Activated CD4-positive, alpha-beta T cell treated with anti-CD3 and anti-CD28 coated beads, Interleukin-2, amount 50 U/mL, for 16 hours (primary cell): ENCODE measurements at regions not wholly inside any gene's neighbourhood (a gene's known extent, or its start where the extent isn't known, plus 50 kb on each side); places are given as distances from the start of the nearest gene placed in this dataset.
"Not testable (repeated sequence)": the region's sequence is repeated elsewhere in the genome, so short reads cannot be mapped to it uniquely, and the experiment has no call there.

Experiments
- DNase-seq: peaks from one replicate; pipeline ENCODE4 v3.0.0-alpha.2; 2020

- no peak for DNase-seq
These were observed 113.5 kb upstream of the GATB start for GRCh38 chr4:151874328-151874727.

- DNase-seq, result no peak
These were observed 105.7 kb upstream of the GATB start for GRCh38 chr4:151866592-151866918.

- DNase-seq, result no peak
These were observed 105.2 kb upstream of the GATB start for GRCh38 chr4:151865744-151866591.

GRCh38 chr4:151865312-151865711 is 104.5 kb upstream of the GATB start:
- no peak for DNase-seq

GRCh38 chr4:151864068-151864467 is 103.3 kb upstream of the GATB start:
- no peak for DNase-seq

DNA sequence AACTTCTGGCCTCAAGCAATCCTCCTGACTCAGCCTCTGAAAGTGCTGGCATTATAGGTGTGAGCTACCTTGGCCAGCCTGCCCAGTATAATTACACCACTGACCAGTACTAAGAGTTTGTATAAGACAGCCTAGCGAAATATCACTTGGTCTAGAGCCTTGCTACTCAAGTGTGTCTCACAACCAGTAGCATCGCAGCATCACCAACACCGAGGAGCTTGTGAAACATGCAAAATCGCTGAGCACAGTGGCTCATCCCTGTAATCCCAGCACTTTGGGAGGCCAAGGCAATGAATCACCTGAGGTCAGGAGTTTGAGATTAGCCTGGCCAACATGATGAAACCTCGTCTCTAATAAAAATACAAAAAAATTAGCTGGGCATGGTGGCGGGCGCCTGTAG is 102.0 kb upstream of the GATB start:
- no peak for DNase-seq

DNA sequence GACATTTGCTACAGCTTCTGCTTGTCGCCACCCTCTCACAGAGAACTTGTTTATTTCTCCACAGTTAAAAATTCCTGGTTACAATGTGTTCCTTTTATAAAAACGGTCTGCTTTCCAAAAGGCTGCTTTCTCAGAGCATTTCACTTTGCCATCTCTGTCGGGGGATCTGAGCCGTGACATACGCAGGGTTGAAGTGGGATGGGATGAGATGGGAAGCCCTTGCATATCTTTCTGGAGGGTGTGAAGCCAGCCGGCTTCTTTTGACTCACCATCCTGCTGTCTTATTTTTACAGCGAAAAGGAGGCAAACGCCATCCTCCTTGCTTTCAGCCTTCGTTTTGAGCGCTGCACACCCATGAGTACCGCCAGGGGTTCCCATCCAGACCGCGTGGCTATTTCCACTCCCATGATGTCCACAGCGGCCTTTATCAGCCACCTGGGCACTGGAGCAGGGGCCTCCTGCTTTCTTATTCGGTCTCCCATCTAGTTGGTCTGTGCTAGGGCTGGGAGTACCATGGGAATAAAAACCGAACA is 99.8 kb upstream of the GATB start:
- DNase-seq, result no peak

DNA sequence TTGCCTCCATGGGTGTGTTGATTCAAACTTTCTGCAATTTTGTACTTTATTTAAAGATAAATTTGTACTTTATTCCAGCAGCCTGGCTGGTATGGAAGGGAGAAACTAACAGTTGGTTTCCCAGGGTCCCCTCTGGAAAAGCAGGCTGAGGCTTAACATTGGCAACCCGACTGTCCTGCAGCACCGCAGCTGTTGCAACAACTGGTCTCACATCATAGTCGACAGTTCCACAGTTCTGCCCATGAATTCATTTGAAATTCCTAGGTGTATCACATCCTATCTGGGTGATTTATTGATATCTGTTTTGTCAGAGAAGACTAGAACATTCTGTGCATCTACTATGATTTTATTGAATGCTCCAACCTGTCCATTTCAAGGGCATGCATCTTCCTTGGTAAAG is 98.8 kb upstream of the GATB start:
- no peak for DNase-seq

GRCh38 chr4:151858356-151858755 is 97.5 kb upstream of the GATB start:
- no peak for DNase-seq

DNA sequence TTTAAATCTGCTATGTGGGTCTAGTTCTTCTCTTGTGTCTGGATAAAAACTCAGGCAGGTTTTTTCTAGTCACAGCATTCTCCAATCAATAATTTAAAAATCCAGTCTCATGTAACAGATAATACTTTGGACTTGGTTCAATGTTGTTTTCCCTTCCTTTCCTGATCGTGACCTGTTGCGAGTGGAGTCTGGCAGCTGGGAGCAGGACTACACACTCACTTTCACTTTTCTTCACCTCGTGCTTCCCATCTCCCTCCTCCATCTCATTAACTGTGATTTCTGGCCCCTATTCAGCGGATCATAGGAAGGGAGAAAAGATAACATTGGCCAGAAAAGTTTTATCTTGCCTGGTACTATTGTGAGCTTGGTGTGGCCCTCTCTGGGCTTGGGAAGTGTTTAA is 96.6 kb upstream of the GATB start:
- DNase-seq, result no peak

- no peak for DNase-seq
These were observed 94.9 kb upstream of the GATB start for GRCh38 chr4:151855747-151856146.

GRCh38 chr4:151854731-151855130 is 93.9 kb upstream of the GATB start:
- no peak for DNase-seq

DNA sequence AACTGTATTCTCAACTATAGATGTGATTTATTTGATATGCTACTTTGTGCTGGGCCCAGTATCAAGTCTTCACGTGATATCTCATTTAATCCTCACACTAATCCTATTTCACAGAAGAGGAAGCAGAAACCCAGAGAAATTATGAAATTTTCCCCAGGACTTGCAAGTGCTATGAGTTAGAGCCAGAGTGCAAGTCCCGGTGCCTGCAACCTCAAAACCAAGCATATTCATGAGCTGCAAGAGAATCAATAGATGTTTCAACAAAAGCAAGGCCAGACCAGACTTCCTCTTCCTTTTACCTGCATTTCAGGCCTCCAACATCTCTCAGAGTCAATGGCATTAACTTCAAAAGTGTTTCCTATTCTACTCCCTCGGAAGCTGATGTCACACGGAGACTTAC is 92.2 kb upstream of the GATB start:
- no peak for DNase-seq

DNA sequence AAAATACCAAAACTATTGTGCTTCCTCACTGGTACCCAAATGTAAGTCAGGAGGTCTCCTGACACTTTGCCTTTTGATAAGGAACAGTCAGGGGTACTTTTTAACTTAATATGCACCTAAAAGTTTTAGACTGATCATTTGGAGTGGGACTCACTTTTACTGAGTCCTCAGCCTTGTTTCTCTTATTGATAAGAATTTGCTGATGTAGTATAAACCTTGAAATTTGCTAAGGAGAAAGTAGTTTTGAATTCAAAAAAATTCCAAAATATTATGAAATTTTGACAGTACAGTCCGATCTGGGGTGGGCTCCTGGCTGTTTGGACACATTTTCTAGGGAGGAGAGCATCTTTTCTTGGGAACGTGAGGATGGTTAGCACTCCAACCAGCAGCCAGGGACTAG is 91.4 kb upstream of the GATB start:
- no peak for DNase-seq

GRCh38 chr4:151851354-151851753 is 90.5 kb upstream of the GATB start:
- DNase-seq, result no peak

- no peak for DNase-seq
These were observed 90.0 kb upstream of the GATB start for GRCh38 chr4:151850791-151851213.

- DNase-seq, result not testable (repeated sequence)
These were observed 84.7 kb upstream of the GATB start for GRCh38 chr4:151845551-151845950.

DNA sequence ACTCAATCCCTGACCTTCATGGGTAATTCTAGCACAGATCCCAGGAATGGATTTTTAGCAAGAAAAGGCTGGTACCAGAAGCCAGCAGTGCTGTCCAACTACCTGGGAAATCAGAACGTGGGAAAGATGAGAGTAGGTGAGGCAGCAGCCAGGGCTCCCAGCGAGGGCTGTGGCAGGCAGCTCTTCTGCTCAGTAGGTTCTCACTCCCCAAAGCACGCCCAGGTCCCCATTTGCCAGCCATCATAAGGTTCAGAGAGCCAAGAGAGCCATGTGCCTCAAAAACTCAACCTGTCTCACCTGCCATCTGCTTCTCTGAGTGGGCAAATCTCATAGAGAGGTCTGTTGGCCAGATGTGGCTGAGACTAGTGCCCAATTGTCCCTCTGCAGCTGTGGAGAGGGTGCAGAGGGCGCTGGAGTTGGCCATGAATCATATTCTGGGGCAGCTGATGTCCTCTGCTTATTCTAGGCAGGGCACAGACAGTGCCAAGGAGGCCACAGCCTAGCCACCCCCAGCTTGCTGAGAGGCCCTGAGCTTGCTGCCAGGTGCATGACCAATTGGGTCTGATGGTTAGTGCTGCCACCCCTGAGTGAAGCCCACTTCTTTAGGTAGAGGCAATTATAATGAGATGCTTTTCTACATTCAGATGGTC is 81.7 kb upstream of the GATB start:
- DNase-seq, result no peak

- DNase-seq, result no peak
These were observed 80.3 kb upstream of the GATB start for GRCh38 chr4:151841107-151841506.

DNA sequence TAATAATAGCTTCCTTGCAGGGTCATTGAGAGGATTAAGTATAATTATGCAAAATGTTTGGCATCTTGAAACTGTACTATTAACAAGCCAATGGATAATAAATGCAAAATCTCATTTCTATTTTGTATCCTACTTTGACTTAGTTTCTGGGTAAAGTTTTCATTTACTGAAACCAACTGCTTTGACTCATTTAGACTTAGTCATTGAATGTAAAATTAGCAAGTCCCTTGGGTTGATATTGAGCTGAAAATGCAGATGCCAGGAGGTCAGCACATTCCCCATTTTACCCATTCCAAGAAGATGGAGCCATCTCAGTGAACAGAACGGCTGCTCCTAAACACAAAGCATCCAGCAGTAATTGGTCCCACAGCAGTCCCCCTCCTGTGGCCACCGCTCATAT is 74.7 kb upstream of the GATB start:
- DNase-seq, result no peak

- DNase-seq, result peak; percentile 39
These were observed 72.4 kb upstream of the GATB start for GRCh38 chr4:151833174-151833573.

DNA sequence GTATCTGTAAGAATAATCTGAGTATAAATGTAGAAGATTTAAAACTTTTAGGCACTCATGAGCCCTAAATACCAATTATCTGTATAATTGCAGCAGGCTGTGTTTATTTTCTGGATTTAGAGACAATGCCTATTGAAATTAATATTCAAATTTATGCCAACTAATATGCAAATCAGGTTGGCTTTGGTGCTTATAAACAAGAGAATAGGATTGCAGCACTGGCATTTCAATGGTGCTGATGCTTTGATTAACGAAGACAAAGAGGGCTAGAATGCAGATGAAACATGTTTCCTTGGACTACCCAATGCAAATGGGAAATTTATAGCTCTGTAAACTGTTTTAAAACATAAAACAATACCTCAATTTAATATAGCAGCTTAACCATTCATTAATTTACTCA is 70.7 kb upstream of the GATB start:
- no peak for DNase-seq

DNA sequence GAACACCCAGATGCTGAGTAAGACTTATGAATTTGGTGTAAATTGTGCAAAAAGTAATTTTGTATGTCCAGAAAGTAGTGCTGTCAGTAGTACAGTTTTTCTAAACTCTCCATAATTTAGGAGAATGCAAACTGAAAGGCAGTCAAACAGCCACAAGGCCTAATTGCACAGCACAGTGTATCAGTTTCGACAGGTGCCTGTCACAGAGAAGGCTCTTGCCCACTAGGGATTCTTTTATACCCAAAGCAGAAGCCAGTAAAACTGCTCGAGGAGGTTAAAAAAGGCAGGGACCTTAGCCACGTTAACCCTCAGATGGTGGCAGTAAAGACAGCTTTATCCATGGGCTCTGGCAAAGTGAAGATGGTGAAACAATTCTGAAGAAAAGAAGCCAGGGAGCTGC is 69.4 kb upstream of the GATB start:
- DNase-seq, result no peak

DNA sequence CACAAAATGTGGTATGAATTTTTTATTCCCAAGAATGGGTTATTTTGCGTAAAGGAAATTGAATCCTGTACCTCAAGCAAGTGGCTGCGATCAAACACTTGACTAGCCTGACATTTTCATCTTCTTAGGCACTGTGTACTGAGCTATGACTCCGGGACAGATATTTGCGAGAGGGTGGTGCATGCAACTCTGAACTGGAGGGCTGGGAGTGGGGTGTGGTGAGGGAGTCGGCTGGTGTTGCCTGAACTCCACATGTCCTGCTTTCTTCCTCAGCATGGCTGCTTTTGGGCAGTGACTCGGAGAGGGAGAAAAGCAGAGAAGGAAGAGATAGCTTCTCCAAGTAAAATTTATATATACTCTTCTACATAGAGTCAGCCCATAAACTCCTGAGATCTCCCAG is 68.5 kb upstream of the GATB start:
- DNase-seq, result no peak

- DNase-seq, result no peak
These were observed 63.8 kb upstream of the GATB start for GRCh38 chr4:151824656-151825055.
